GM12878 (cell line): ENCODE measurements at regions not wholly inside any gene's neighbourhood (a gene's known extent, or its start where the extent isn't known, plus 50 kb on each side); places are given as distances from the start of the nearest gene placed in this dataset.

Experiments used
- EZH2 ChIP-seq: IDR thresholded peaks from 2 replicates; pipeline ENCODE4 v1.6.1; 2012; ENCODE audit warnings: low read depth, mild to moderate bottlenecking, control low read depth, inconsistent platforms, low read length, borderline replicate concordance; ENCODE audit not compliant: control insufficient read depth
- MTA3 ChIP-seq: IDR thresholded peaks from 2 replicates; pipeline ENCODE4 v1.6.1; 2012; ENCODE audit warnings: low read length, inconsistent platforms, borderline replicate concordance
- NRF1 ChIP-seq: conservative IDR thresholded peaks from 2 replicates; pipeline ENCODE4 v1.6.1; 2011; ENCODE audit warnings: mild to moderate bottlenecking, low read depth, low read length, improper control_type of control experiment
- TF ChIP-seq, protein P1 (sequence below), 3 experiments: IDR thresholded peaks in 2 of 3; conservative IDR thresholded peaks in 1 of 3; 2 replicates each; pipeline ENCODE4 v1.5.1; 2011; ENCODE audit warnings: low read depth in 3 of 3, low read length in 3 of 3, mild to moderate bottlenecking in 3 of 3, control low read depth in 2 of 3, moderate library complexity in 2 of 3, inconsistent platforms in 1 of 3, mixed read lengths in 1 of 3; ENCODE audit not compliant: control insufficient read depth in 2 of 3, insufficient read depth in 1 of 3; ENCODE audit errors: extremely low read depth in 1 of 3

DNA sequence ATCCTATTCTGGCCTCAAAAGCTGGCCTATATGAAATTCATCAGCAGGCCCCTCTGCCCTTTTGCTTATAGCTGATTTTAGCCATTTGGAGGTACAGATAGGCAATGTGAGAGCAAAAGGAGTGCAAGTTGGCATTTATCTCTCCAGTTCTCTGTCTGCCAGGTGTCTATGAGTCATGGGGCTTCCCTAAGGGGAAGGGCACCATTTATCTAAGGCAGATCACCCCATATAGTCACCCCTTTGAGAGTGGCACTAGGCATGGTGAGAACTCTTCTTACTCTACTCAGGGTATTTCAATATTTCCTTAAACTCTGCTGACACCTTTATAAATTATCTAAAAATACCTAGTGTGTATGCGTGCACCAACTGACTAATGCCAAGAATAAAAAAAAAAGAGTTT is 314.7 kb upstream of the CDH6 start:
- no peak for TF ChIP-seq MTA3
- TF ChIP-seq NRF1: no peak
- TF ChIP-seq, protein P1, sequence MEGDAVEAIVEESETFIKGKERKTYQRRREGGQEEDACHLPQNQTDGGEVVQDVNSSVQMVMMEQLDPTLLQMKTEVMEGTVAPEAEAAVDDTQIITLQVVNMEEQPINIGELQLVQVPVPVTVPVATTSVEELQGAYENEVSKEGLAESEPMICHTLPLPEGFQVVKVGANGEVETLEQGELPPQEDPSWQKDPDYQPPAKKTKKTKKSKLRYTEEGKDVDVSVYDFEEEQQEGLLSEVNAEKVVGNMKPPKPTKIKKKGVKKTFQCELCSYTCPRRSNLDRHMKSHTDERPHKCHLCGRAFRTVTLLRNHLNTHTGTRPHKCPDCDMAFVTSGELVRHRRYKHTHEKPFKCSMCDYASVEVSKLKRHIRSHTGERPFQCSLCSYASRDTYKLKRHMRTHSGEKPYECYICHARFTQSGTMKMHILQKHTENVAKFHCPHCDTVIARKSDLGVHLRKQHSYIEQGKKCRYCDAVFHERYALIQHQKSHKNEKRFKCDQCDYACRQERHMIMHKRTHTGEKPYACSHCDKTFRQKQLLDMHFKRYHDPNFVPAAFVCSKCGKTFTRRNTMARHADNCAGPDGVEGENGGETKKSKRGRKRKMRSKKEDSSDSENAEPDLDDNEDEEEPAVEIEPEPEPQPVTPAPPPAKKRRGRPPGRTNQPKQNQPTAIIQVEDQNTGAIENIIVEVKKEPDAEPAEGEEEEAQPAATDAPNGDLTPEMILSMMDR (IDR thresholded peaks at IDR 0.05 in 2 of 3, conservative IDR thresholded peaks at IDR 0.05 in 1 of 3; ENCODE audit: control insufficient read depth in 2 of 3, extremely low read depth in 1 of 3, insufficient read depth in 1 of 3, low read depth in 3 of 3, low read length in 3 of 3): no peak
- TF ChIP-seq EZH2: no peak
